ENCODE measurements at regions not wholly inside any gene's neighbourhood (a gene's known extent, or its start where the extent isn't known, plus 50 kb on each side); places are given as distances from the start of the nearest gene placed in this dataset.

GRCh38 chr1:208895181-208895580 lies 651.0 kb upstream of the PLXNA2 start:
- peaks cover 10% of the 10 kb centered on the region for H3K9me3 Mint-ChIP-seq (ENCODE audit: unreplicated experiment)
- peaks cover 11% of the 10 kb centered on the region for H3K27me3 Mint-ChIP-seq (ENCODE audit: insufficient read depth, unreplicated experiment)
- H3K4me1 Mint-ChIP-seq (ENCODE audit: low read depth, unreplicated experiment), result no peaks in the 10 kb centered on the region
- ChIA-PET POLR2A (no interaction called here), CTCF (no interaction called here)
- BruUV-seq (replicated peaks), result no TSS peak
- H3K27me3 ChIP-seq (replicated peaks; ENCODE audit: control insufficient read depth, insufficient read depth, low read length), result no peaks in the 10 kb centered on the region
- no peak for TF ChIP-seq CTCF (IDR thresholded peaks at IDR 0.05; ENCODE audit: insufficient read depth in 1 of 2, low read depth in 1 of 2, low read length in 1 of 2, severe bottlenecking in 1 of 2, unreplicated experiment in 1 of 2)
- H3K4me3 ChIP-seq (ENCODE audit: low read depth, low read length), result no peak overlapping the region
- no peaks in the 10 kb centered on the region for H3K4me1 ChIP-seq
- H3K36me3 Mint-ChIP-seq (ENCODE audit: insufficient read depth, unreplicated experiment), result peaks cover 4% of the 10 kb centered on the region
- intact Hi-C loops (cut with micrococcal nuclease; ENCODE audit: unreplicated experiment), result no loop called here
- H3K4me3 Mint-ChIP-seq (ENCODE audit: unreplicated experiment), result no peak overlapping the region
- no peak for DNase-seq
- no peak overlapping the region for H3K27ac Mint-ChIP-seq (ENCODE audit: unreplicated experiment)
- no peaks in the 10 kb centered on the region for H3K36me3 ChIP-seq (ENCODE audit: control insufficient read depth, insufficient read depth, low read length)
- H3K9me3 ChIP-seq, result no peaks in the 10 kb centered on the region

DNA sequence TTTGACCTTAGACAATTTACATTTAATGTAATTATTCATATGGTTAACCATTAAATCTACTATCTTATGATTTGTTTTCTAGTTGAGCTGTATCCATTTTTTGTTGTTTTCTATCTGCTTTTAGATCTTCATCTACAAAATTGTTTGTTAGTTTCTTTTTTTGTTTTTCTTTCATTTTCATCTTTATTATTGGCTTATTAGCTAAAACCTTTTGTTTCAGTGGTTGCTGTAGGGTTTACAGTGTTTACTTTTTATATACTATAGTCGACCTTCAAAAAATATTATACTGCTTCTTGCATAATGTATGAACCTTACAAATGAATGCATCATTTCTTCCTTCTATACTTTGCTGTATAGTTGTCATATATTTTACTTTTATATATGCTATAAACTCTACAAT lies 651.6 kb upstream of the PLXNA2 start:
- CTCF ChIA-PET, result no interaction called here

GRCh38 chr1:208896768-208897167 lies 652.6 kb upstream of the PLXNA2 start:
- DNase-seq, result no peak
- no peaks in the 10 kb centered on the region for H3K36me3 ChIP-seq (ENCODE audit: control insufficient read depth, insufficient read depth, low read length)
- Mint-ChIP-seq H3K4me1 (ENCODE audit: low read depth, unreplicated experiment) (no peaks in the 10 kb centered on the region), H3K9me3 (ENCODE audit: unreplicated experiment) (peaks cover 10% of the 10 kb centered on the region), H3K27me3 (ENCODE audit: insufficient read depth, unreplicated experiment) (peaks cover 6% of the 10 kb centered on the region), H3K4me3 (ENCODE audit: unreplicated experiment) (no peak overlapping the region), H3K27ac (ENCODE audit: unreplicated experiment) (no peak overlapping the region), H3K36me3 (ENCODE audit: insufficient read depth, unreplicated experiment) (peaks cover 4% of the 10 kb centered on the region)
- intact Hi-C loops (cut with micrococcal nuclease; ENCODE audit: unreplicated experiment), result no loop called here
- no peaks in the 10 kb centered on the region for H3K4me1 ChIP-seq
- BruUV-seq (replicated peaks), result no TSS peak
- H3K4me3 ChIP-seq (ENCODE audit: low read depth, low read length), result no peak overlapping the region
- no peaks in the 10 kb centered on the region for H3K9me3 ChIP-seq
- ChIA-PET CTCF (no interaction called here), POLR2A (no interaction called here)
- TF ChIP-seq CTCF (IDR thresholded peaks at IDR 0.05; ENCODE audit: insufficient read depth in 1 of 2, low read depth in 1 of 2, low read length in 1 of 2, severe bottlenecking in 1 of 2, unreplicated experiment in 1 of 2), result no peak
- no peaks in the 10 kb centered on the region for H3K27me3 ChIP-seq (replicated peaks; ENCODE audit: control insufficient read depth, insufficient read depth, low read length)

More for the DNA sequence above, 651.6 kb upstream of the PLXNA2 start:
- BruUV-seq (replicated peaks), result no TSS peak
- Mint-ChIP-seq H3K27ac (ENCODE audit: unreplicated experiment) (no peak overlapping the region), H3K27me3 (ENCODE audit: insufficient read depth, unreplicated experiment) (peaks cover 10% of the 10 kb centered on the region), H3K4me1 (ENCODE audit: low read depth, unreplicated experiment) (no peaks in the 10 kb centered on the region), H3K36me3 (ENCODE audit: insufficient read depth, unreplicated experiment) (peaks cover 4% of the 10 kb centered on the region), H3K4me3 (ENCODE audit: unreplicated experiment) (no peak overlapping the region), H3K9me3 (ENCODE audit: unreplicated experiment) (peaks cover 10% of the 10 kb centered on the region)
- H3K4me3 ChIP-seq (ENCODE audit: low read depth, low read length), result no peak overlapping the region
- no peak for DNase-seq
- no peaks in the 10 kb centered on the region for H3K27me3 ChIP-seq (replicated peaks; ENCODE audit: control insufficient read depth, insufficient read depth, low read length)
- intact Hi-C loops (cut with micrococcal nuclease; ENCODE audit: unreplicated experiment), result no loop called here
- TF ChIP-seq CTCF (IDR thresholded peaks at IDR 0.05; ENCODE audit: insufficient read depth in 1 of 2, low read depth in 1 of 2, low read length in 1 of 2, severe bottlenecking in 1 of 2, unreplicated experiment in 1 of 2), result no peak
- H3K9me3 ChIP-seq, result no peaks in the 10 kb centered on the region
- no peaks in the 10 kb centered on the region for H3K4me1 ChIP-seq
- H3K36me3 ChIP-seq (ENCODE audit: control insufficient read depth, insufficient read depth, low read length), result no peaks in the 10 kb centered on the region
- POLR2A ChIA-PET, result no interaction called here

Data from Caco-2 (cell line).